HG03280 (cell line): ENCODE measurements at regions not wholly inside any gene's neighbourhood (a gene's known extent, or its start where the extent isn't known, plus 50 kb on each side); places are given as distances from the start of the nearest gene placed in this dataset.

Source experiments
- ATAC-seq: cut with Tn5 transposase; IDR thresholded peaks from one replicate; pipeline ENCODE4 v1.9.1; 2021; ENCODE audit warnings: mild to moderate bottlenecking, moderate library complexity; ENCODE audit not compliant: unreplicated experiment

- ATAC-seq, result no peak
These were observed 88.1 kb upstream of the IGLL5 start for GRCh38 chr22:22799561-22799960.

- no peak for ATAC-seq
These were observed 86.9 kb upstream of the IGLL5 start for GRCh38 chr22:22800716-22801115.

- ATAC-seq, result no peak
These were observed 85.2 kb upstream of the IGLL5 start for GRCh38 chr22:22802339-22802970.

- no peak for ATAC-seq
These were observed 84.2 kb upstream of the IGLL5 start for GRCh38 chr22:22803285-22803853.

- ATAC-seq, result no peak
These were observed 77.6 kb upstream of the IGLL5 start for GRCh38 chr22:22810018-22810427.

- no peak for ATAC-seq
These were observed 77.1 kb upstream of the IGLL5 start for GRCh38 chr22:22810471-22810870.

- no peak for ATAC-seq
These were observed 76.3 kb upstream of the IGLL5 start for GRCh38 chr22:22811016-22812009.

- ATAC-seq, result no peak
These were observed 75.3 kb upstream of the IGLL5 start for GRCh38 chr22:22812031-22812905.

GRCh38 chr22:22813126-22814075 is 74.2 kb upstream of the IGLL5 start:
- ATAC-seq, result no peak

GRCh38 chr22:22814666-22815396 is 72.8 kb upstream of the IGLL5 start:
- ATAC-seq, result no peak

- no peak for ATAC-seq
These were observed 72.0 kb upstream of the IGLL5 start for GRCh38 chr22:22815397-22816170.

GRCh38 chr22:22816171-22816514 is 71.5 kb upstream of the IGLL5 start:
- no peak for ATAC-seq

GRCh38 chr22:22816766-22817410 is 70.7 kb upstream of the IGLL5 start:
- ATAC-seq, result no peak

- ATAC-seq, result no peak
These were observed 70.0 kb upstream of the IGLL5 start for GRCh38 chr22:22817468-22818201.

- no peak for ATAC-seq
These were observed 69.4 kb upstream of the IGLL5 start for GRCh38 chr22:22818202-22818538.

GRCh38 chr22:22818861-22819855 is 68.5 kb upstream of the IGLL5 start:
- ATAC-seq, result no peak
